Neural crest cell (in vitro differentiated cells): ENCODE measurements at regions not wholly inside any gene's neighbourhood (a gene's known extent, or its start where the extent isn't known, plus 50 kb on each side); places are given as distances from the start of the nearest gene placed in this dataset.
A peak's percentile ranks its signal among the peaks of the same experiment; 100 is the strongest.

ENCODE experiments used
- DNase-seq: peaks from one replicate; pipeline ENCODE4 v3.0.0; 2021; ENCODE audit warnings: low read depth, mixed read lengths, low spot score
- H3K27ac Mint-ChIP-seq: one replicate; pipeline ENCODE4 v1.8.0; 2021; ENCODE audit warnings: mild to moderate bottlenecking, mixed read lengths; ENCODE audit not compliant: unreplicated experiment
- H3K27me3 Mint-ChIP-seq: 2 replicates; pipeline ENCODE4 v1.8.0; 2021; ENCODE audit warnings: low read depth, mild to moderate bottlenecking, mixed read lengths
- H3K36me3 Mint-ChIP-seq: 2 replicates; pipeline ENCODE4 v1.8.0; 2021; ENCODE audit warnings: low read depth, mild to moderate bottlenecking, mixed read lengths
- H3K4me1 Mint-ChIP-seq: 2 replicates; pipeline ENCODE4 v1.8.0; 2021; ENCODE audit warnings: mixed read lengths
- H3K4me3 Mint-ChIP-seq: one replicate; pipeline ENCODE4 v1.8.0; 2021; ENCODE audit warnings: mild to moderate bottlenecking, mixed read lengths
- H3K9me3 Mint-ChIP-seq: 2 replicates; pipeline ENCODE4 v1.8.0; 2021; ENCODE audit warnings: mixed read lengths
- CTCF ChIP-seq: fragments of 200-600 bp; sonication (generic); conservative IDR thresholded peaks from 2 replicates; pipeline ENCODE4 v1.5.0; 2021; ENCODE audit warnings: antibody characterized with exemption, mild to moderate bottlenecking

DNA sequence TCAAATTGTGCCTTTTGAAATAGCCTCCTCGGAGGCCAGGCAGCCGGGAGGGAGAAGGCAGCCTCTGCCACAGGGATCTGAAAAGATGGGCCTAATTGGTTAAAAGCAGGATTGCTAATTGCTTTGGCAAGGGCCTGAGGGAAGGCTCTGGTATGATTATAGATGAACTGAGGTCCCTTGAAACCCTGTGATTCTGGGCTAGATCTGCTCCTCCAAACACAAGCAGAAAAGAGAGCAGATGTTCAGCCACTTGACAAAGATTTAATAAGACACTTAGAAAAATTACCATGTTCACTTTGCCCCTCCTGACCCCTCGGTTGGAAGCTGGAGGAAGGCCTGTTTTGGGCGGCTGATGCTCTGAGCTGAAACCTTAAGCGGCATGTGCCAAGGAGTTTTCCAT lies 209.5 kb upstream of the MPHOSPH6 start:
- Mint-ChIP-seq H3K4me3 (no peak overlapping the region), H3K36me3 (no peaks in the 10 kb centered on the region), H3K9me3 (peaks cover 4% of the 10 kb centered on the region), H3K27ac (no peak overlapping the region), H3K4me1 (no peaks in the 10 kb centered on the region), H3K27me3 (no peaks in the 10 kb centered on the region)
- DNase-seq = no peak
- no peak for TF ChIP-seq CTCF

DNA sequence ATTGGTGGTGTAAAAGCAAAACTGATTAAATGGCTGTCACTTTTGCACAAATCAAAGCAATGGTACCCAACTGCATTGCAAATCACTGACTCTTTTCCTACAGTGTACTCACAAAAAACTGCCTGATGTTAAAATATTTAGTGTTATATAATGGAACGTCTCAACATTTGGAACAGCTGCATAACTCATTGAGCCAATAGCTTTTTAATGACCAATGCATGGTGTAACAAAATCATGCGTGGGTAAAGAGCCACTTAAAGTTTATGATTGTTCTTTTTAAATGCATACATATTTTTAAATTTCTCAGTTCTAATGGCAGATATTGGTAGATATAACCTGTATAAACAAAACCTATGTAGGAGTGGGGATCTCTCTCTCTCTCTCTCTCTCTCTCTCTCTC lies 204.0 kb upstream of the MPHOSPH6 start:
- Mint-ChIP-seq H3K27me3 (peaks cover 12% of the 10 kb centered on the region), H3K9me3 (no peaks in the 10 kb centered on the region), H3K4me1 (no peaks in the 10 kb centered on the region), H3K4me3 (no peak overlapping the region), H3K27ac (no peak overlapping the region), H3K36me3 (no peaks in the 10 kb centered on the region)
- no peak for TF ChIP-seq CTCF
- DNase-seq = no peak

- H3K27ac Mint-ChIP-seq = no peak overlapping the region
- TF ChIP-seq CTCF = no peak
- no peak for DNase-seq
- no peak overlapping the region for H3K4me3 Mint-ChIP-seq
- H3K36me3 Mint-ChIP-seq = no peaks in the 10 kb centered on the region
- H3K4me1 Mint-ChIP-seq = no peaks in the 10 kb centered on the region
- H3K9me3 Mint-ChIP-seq = peaks cover 2% of the 10 kb centered on the region
- H3K27me3 Mint-ChIP-seq = peaks cover 22% of the 10 kb centered on the region
Measured at GRCh38 chr16:82370282-82370681, 200.3 kb upstream of the MPHOSPH6 start.

DNA sequence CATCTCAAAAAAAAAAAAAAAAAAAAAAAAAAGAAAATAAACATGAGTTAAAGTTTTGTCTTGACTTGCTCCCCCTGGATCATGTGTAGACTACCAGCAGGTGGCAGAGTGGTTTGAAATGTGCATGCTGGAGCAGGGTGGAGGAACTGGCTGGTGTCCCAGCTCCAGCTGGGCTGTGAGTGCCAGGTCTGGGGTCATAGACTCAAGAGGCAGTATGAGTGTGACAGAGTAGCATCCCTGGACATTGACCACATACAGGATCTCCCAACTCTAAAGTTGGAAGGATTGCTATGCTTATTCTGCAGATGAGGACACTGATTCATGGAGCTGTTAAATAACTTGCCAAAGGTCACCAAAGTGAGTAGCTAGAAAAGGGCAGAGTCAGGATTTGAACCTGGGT lies 198.0 kb upstream of the MPHOSPH6 start:
- no peak overlapping the region for H3K27ac Mint-ChIP-seq
- peaks cover 22% of the 10 kb centered on the region for H3K27me3 Mint-ChIP-seq
- DNase-seq = no peak
- no peaks in the 10 kb centered on the region for H3K36me3 Mint-ChIP-seq
- no peak overlapping the region for H3K4me3 Mint-ChIP-seq
- peak; percentile 49 for TF ChIP-seq CTCF
- no peaks in the 10 kb centered on the region for H3K4me1 Mint-ChIP-seq
- peaks cover 2% of the 10 kb centered on the region for H3K9me3 Mint-ChIP-seq

DNA sequence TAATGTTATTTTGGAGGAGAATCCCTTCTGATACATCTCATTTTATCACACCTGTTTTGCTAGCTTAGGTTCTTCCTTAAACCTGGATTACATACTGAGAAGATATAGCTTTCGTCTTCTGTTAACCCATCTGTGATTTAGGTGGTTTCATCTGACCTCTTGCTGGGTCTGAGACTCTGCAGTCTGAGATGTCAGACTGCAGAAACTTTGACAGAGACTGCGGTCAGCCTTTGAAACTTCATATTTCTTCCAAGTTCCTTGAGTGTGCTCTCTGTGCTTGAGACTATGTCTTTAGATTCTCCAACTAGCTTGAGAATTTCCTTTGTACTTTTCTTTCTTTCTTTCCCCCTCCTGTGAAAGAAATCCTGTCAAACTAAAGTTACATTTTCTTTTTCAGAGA lies 196.4 kb upstream of the MPHOSPH6 start:
- DNase-seq = no peak
- H3K27ac Mint-ChIP-seq = no peak overlapping the region
- H3K4me3 Mint-ChIP-seq = no peak overlapping the region
- no peaks in the 10 kb centered on the region for H3K36me3 Mint-ChIP-seq
- no peak for TF ChIP-seq CTCF
- peaks cover 2% of the 10 kb centered on the region for H3K9me3 Mint-ChIP-seq
- H3K4me1 Mint-ChIP-seq = no peaks in the 10 kb centered on the region
- H3K27me3 Mint-ChIP-seq = peaks cover 17% of the 10 kb centered on the region

- H3K36me3 Mint-ChIP-seq = no peaks in the 10 kb centered on the region
- peaks cover 13% of the 10 kb centered on the region for H3K27me3 Mint-ChIP-seq
- peaks cover 2% of the 10 kb centered on the region for H3K9me3 Mint-ChIP-seq
- no peak for TF ChIP-seq CTCF
- no peak overlapping the region for H3K27ac Mint-ChIP-seq
- H3K4me3 Mint-ChIP-seq = no peak overlapping the region
- DNase-seq = no peak
- no peaks in the 10 kb centered on the region for H3K4me1 Mint-ChIP-seq
Measured at GRCh38 chr16:82364690-82365089, 194.7 kb upstream of the MPHOSPH6 start.
